ENCODE measurements at regions not wholly inside any gene's neighbourhood (a gene's known extent, or its start where the extent isn't known, plus 50 kb on each side); places are given as distances from the start of the nearest gene placed in this dataset.

GRCh38 chr13:64471916-64472315 is 2758.2 kb downstream of the PCDH9 start:
- no peak for TF ChIP-seq ZNF274 (IDR thresholded peaks at IDR 0.05; ENCODE audit: low read depth, low read length)
- no peak for TF ChIP-seq YY1 (IDR thresholded peaks at IDR 0.05; ENCODE audit: insufficient read depth, insufficient read length)
